Jurkat, Clone E6-1 (cell line): ENCODE measurements at regions not wholly inside any gene's neighbourhood (a gene's known extent, or its start where the extent isn't known, plus 50 kb on each side); places are given as distances from the start of the nearest gene placed in this dataset.

Experiments used
- DNase-seq: peaks from one replicate; pipeline ENCODE4 v3.0.0-alpha.2; 2011; ENCODE audit warnings: low read depth, low spot score
- H3K4me3 ChIP-seq: 2 replicates; pipeline ENCODE4 v1.5.1; 2011; ENCODE audit warnings: mild to moderate bottlenecking, low read length, control low read depth, moderate library complexity

DNA sequence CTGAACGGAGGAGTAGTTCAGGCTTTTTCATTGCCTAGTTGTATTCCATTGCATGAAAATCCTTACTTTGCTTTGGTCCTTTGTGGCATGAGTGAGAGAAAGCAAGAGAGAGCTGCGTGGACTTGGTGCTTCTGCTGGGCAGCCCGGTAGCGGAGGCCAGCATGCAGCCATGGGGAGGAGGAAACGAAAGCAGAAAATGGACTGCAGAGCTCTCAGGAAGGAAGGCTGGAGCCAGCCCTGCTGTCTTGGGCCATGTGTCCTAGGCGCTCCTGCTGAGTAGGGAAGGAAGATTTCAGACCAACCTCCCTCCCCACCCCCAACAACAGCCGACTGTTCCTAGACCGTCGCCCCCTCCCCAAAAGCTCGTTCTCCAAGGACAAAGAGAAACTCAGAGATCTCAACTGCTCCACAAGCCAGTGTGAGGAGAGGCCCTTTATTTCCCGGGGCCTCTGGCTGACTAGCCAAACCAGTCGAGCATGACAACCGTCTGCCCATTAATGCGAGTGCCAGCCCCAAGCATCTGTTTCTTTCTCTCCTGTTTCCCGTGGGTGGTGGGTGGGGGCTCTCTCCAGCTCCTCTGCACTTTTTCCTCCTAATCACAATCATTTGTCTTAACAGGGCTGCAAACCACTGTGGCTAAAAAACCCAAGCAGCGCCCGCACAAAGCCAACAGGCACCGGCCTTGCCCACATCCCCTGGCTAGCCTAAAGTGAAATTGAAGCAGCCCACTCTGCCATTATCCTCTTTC, 66.8 kb upstream of the FZD7 start:
- H3K4me3 ChIP-seq = no peak overlapping the region
- no peak for DNase-seq

DNA sequence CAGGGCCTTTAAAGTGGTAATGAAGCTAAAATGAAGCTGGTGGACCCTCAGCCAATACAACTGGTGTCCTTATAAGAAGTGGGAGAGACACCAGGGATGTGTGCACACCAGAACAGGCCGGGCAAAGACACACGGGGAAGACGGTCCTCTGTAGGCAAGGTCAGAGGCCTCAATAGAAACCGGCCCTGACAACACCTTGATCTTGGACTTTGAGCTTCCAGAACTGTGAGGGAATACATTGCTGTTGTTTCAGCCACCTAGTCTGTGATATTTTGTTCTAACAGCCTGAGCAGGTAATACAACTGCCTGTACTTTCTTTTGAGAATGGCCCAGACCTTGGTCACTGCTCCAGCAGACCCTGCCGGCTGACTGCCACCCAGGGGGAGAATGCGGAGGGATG, 65.6 kb upstream of the FZD7 start:
- H3K4me3 ChIP-seq = no peak overlapping the region
- no peak for DNase-seq

DNA sequence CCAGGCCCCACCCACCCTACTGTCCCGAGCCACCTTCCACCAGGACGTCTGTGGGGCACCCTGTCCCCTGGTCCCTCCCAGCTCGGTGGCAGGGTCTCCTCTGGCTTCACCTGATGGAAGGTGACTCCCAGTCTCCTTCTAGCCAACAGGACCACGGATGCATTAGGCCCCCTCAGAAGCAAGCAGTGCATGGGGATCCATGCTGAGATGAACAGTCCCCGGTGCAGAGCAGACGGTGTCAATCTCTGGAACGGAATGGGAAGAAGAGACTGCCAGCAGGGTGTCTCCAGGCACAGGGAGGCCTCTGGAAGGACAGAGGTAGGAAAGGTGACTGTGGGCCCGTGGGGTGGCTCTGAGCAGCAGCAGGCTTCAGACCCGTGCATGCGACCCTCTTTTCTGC, 65.2 kb upstream of the FZD7 start:
- H3K4me3 ChIP-seq = no peak overlapping the region
- no peak for DNase-seq

GRCh38 chr2:201969241-201969937, 64.3 kb upstream of the FZD7 start:
- no peak for DNase-seq

DNA sequence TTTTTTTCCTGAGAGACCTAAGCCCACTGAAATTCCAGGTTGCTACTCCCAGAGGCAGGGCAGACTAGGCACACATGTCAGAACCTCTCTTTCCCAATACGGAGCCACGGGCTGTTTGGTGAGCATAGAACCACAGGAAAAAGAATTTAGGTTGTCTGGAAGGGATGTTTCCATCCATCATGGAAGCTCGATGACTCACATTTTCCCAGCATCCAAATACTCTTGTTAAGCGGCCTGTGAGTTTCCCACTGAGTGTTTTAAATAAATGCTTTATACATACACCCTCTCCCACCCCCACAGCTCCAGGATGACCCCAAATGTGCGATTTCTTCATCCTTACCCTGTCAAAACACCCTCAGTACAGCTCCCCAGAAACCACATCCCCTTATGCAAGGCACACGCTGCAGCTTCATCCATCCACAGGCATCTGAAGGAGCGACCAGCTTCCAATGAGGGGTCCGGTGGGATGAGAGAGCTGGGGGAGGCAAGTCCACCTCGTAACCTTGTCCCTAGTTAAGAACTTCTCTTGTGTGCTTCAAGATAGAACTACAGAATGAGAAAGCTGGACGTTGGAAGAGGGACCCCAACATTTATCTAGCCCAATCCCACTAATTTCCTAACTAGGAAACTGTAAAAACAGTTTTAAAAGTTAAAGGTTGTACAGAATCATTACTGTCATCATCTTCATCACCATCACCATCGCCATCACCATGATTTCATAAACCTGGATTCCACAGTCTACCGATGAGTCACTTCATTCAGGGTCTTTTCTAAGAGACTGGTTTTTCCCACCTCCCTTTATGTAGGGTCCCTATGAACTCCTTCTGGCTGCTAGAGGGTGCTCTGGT, 63.5 kb upstream of the FZD7 start:
- no peak for DNase-seq
- H3K4me3 ChIP-seq = no peak overlapping the region

More at GRCh38 chr2:201969241-201969937, 64.3 kb upstream of the FZD7 start:
- H3K4me3 ChIP-seq = no peak overlapping the region

- no peak overlapping the region for H3K4me3 ChIP-seq
- no peak for DNase-seq
Measured at GRCh38 chr2:201970786-201971108, 62.9 kb upstream of the FZD7 start.

DNA sequence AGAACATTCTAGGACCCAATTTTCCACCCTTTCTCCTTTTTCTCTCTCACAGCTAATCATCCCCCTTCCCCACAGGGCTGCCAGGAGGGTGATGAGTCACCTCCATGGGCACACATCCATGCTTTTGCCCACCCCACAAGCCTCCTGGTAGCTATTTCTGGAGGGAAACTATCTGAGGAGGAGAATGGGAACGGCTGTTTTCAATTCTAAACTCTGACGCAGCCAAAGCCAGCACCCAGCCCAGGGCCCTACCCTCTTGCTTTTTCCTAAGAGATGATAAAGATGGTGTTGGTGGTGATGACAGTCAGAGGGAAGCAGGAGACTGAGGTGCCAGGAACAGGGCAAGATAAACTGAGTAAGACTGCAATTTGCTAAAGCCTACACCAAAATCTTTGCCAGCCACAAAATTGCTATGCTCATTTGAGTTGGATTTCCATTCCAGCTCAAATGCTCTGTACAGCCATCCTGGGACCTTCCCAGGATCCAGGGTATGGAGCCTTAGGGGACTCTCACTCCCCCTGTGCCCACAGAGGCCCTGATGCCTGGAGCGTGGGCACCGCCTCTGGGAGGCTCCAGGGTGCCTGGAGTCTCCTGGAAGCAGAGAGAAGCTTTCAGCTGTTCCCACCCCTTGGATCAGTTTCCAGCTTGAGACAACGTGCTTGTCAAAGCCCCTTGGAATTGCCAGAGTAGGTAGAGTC, 62.0 kb upstream of the FZD7 start:
- no peak for DNase-seq
- H3K4me3 ChIP-seq = no peak overlapping the region

- no peak overlapping the region for H3K4me3 ChIP-seq
- DNase-seq = no peak
Measured at GRCh38 chr2:201972621-201973255, 60.9 kb upstream of the FZD7 start.

DNA sequence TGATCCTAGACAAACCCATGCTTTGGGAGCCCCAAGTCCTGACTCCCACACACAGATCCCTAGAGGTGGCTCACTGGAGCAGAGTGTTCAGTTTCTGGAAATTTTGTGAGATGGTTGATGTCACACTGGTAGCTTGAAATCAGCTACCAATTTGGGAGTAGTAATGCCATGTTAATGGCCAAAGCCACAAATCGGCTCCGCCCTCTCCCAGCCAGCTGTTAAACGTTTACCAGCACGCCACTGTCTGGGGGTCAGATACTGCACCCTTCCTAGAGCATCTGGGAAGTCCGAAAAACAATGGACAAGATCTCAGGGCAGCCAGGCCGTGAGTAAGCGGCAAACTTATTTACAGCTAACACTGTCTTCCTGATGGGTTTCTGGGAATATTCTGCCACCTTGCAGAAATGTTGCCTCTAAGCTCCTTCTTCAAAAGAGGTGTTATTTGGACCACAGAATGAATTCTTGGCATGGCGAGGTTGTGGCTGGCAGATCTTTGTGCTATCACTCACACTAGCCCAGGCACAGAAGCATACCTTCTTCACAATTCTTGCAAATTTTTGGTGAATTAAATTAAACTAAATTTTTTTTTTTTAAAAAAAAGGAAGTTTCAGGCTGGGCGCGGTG, 60.2 kb upstream of the FZD7 start:
- DNase-seq = no peak
- no peak overlapping the region for H3K4me3 ChIP-seq

- H3K4me3 ChIP-seq = no peak overlapping the region
- no peak for DNase-seq
Measured at GRCh38 chr2:201974171-201975100, 59.2 kb upstream of the FZD7 start.

GRCh38 chr2:201975434-201975833, 58.2 kb upstream of the FZD7 start:
- no peak overlapping the region for H3K4me3 ChIP-seq
- no peak for DNase-seq

DNA sequence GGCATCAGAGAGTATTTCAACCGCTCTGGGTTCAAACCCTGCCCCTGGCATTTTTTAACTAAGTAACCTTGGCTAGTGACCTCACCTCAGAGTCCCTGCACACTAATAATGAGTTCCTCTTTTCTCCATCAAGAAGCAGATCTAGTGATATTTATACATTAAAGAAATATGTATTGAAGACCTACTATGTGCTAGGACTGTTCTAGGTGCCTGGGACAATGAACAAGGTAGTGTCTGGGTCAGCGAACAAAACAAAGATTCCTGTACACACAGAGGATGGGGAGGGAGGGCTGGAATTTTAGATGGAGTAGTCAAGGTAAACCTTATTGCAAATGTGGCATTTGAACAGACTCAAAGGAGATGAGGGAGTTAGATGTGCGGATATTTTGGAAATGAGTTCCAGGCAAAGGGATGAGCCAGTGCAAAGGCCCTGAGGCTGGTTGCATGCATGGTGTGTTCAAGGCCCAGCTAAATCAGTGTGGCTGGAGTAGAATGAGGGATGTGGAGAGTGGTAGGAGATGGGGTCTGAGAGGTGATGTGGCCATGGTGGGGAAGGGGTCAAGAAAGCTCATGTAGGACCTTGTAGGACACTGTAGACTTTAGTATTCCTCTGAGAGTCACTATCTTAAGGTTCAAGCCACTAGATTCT, 57.6 kb upstream of the FZD7 start:
- no peak for DNase-seq
- H3K4me3 ChIP-seq = no peak overlapping the region

DNA sequence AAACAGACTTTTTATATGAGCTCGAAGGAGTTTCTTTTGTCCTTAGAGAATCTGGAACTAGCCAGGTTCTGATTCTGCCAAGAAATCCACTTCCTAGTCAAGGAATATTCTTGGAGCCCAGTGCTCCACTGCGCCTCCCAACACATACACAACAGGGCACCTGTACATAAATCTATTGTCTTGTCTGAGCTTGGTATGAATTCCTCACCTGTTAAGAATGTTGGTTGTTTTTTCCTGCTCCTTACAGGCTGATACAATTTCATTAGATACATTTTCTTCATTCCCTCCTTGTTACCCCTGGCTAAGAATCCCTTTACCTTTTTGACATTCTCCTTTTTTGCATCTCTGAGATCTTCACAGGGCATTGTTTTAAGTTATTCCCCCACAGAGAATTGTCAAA, 56.0 kb upstream of the FZD7 start:
- H3K4me3 ChIP-seq = no peak overlapping the region
- DNase-seq = no peak

- no peak overlapping the region for H3K4me3 ChIP-seq
- no peak for DNase-seq
Measured at GRCh38 chr2:201978333-201978732, 55.3 kb upstream of the FZD7 start.

- no peak overlapping the region for H3K4me3 ChIP-seq
- DNase-seq = no peak
Measured at GRCh38 chr2:201978986-201979385, 54.7 kb upstream of the FZD7 start.

GRCh38 chr2:201980389-201980821, 53.2 kb upstream of the FZD7 start:
- no peak overlapping the region for H3K4me3 ChIP-seq
- no peak for DNase-seq

- DNase-seq = no peak
- no peak overlapping the region for H3K4me3 ChIP-seq
Measured at GRCh38 chr2:201980946-201981345, 52.7 kb upstream of the FZD7 start.
